ES-I3 (cell line): ENCODE measurements at regions not wholly inside any gene's neighbourhood (a gene's known extent, or its start where the extent isn't known, plus 50 kb on each side); places are given as distances from the start of the nearest gene placed in this dataset.

ENCODE experiments used
- H3K36me3 ChIP-seq: 2 replicates; pipeline ENCODE4 v1.6.1; 2013; ENCODE audit warnings: mild to moderate bottlenecking, low read length, control low read depth, moderate library complexity; ENCODE audit not compliant: insufficient read depth
- H3K4me1 ChIP-seq: 2 replicates; pipeline ENCODE4 v1.6.1; 2013; ENCODE audit warnings: mild to moderate bottlenecking, control low read depth, low read length; ENCODE audit not compliant: insufficient read depth
- H3K9ac ChIP-seq: 2 replicates; pipeline ENCODE4 v1.6.1; 2013; ENCODE audit warnings: low read depth, mild to moderate bottlenecking, low read length, moderate library complexity
- H3K9me3 ChIP-seq: 2 replicates; pipeline ENCODE4 v1.6.1; 2013; ENCODE audit warnings: mild to moderate bottlenecking, low read length, moderate library complexity; ENCODE audit not compliant: control insufficient read depth, insufficient read depth

- Histone ChIP-seq H3K9ac (no peak overlapping the region), H3K36me3 (no peaks in the 10 kb centered on the region), H3K4me1 (no peaks in the 10 kb centered on the region; the same call in 1 of the 2 replicates), H3K9me3 (no peaks in the 10 kb centered on the region)
Observed at GRCh38 chr10:131617113-131617858, 283.5 kb upstream of the PPP2R2D start.

- H3K9ac ChIP-seq: no peak overlapping the region
- no peaks in the 10 kb centered on the region; the same call in 1 of the 2 replicates for H3K4me1 ChIP-seq
- no peaks in the 10 kb centered on the region for H3K36me3 ChIP-seq
- H3K9me3 ChIP-seq: no peaks in the 10 kb centered on the region
Observed at GRCh38 chr10:131618587-131619267, 282.1 kb upstream of the PPP2R2D start.

GRCh38 chr10:131620314-131620713 lies 280.5 kb upstream of the PPP2R2D start:
- Histone ChIP-seq H3K36me3 (no peaks in the 10 kb centered on the region), H3K9ac (no peak overlapping the region), H3K4me1 (no peaks in the 10 kb centered on the region; the same call in 1 of the 2 replicates), H3K9me3 (no peaks in the 10 kb centered on the region)

GRCh38 chr10:131620904-131621303 lies 279.9 kb upstream of the PPP2R2D start:
- Histone ChIP-seq H3K36me3 (no peaks in the 10 kb centered on the region), H3K9ac (no peak overlapping the region), H3K4me1 (no peaks in the 10 kb centered on the region; the same call in 1 of the 2 replicates), H3K9me3 (no peaks in the 10 kb centered on the region)

GRCh38 chr10:131621784-131622624 lies 278.8 kb upstream of the PPP2R2D start:
- Histone ChIP-seq H3K36me3 (no peaks in the 10 kb centered on the region), H3K9me3 (no peaks in the 10 kb centered on the region), H3K9ac (no peak overlapping the region), H3K4me1 (no peaks in the 10 kb centered on the region; the same call in 1 of the 2 replicates)

- Histone ChIP-seq H3K9ac (no peak overlapping the region), H3K36me3 (no peaks in the 10 kb centered on the region), H3K9me3 (no peaks in the 10 kb centered on the region; the same call in 1 of the 2 replicates), H3K4me1 (no peaks in the 10 kb centered on the region; the same call in 1 of the 2 replicates)
Observed at GRCh38 chr10:131625041-131625440, 275.8 kb upstream of the PPP2R2D start.

- H3K9ac ChIP-seq: no peak overlapping the region
- no peaks in the 10 kb centered on the region; the same call in 1 of the 2 replicates for H3K4me1 ChIP-seq
- H3K36me3 ChIP-seq: no peaks in the 10 kb centered on the region
- H3K9me3 ChIP-seq: no peaks in the 10 kb centered on the region; the same call in 1 of the 2 replicates
Observed at GRCh38 chr10:131626274-131626673, 274.5 kb upstream of the PPP2R2D start.

GRCh38 chr10:131629026-131629770 lies 271.6 kb upstream of the PPP2R2D start:
- Histone ChIP-seq H3K36me3 (no peaks in the 10 kb centered on the region), H3K4me1 (no peaks in the 10 kb centered on the region), H3K9me3 (no peaks in the 10 kb centered on the region; the same call in 1 of the 2 replicates), H3K9ac (no peak overlapping the region)

- H3K4me1 ChIP-seq: no peaks in the 10 kb centered on the region
- no peak overlapping the region for H3K9ac ChIP-seq
- H3K36me3 ChIP-seq: no peaks in the 10 kb centered on the region
- H3K9me3 ChIP-seq: no peaks in the 10 kb centered on the region; the same call in 1 of the 2 replicates
Observed at GRCh38 chr10:131630772-131631258, 270.0 kb upstream of the PPP2R2D start.

- no peaks in the 10 kb centered on the region; the same call in 1 of the 2 replicates for H3K9me3 ChIP-seq
Observed at GRCh38 chr10:131631619-131632018, 269.2 kb upstream of the PPP2R2D start.

GRCh38 chr10:131635564-131636015 lies 265.2 kb upstream of the PPP2R2D start:
- Histone ChIP-seq H3K4me1 (no peaks in the 10 kb centered on the region), H3K9ac (no peak overlapping the region), H3K9me3 (peaks cover 3% of the 10 kb centered on the region; the same call in 1 of the 2 replicates), H3K36me3 (no peaks in the 10 kb centered on the region)

More at GRCh38 chr10:131631619-131632018, 269.2 kb upstream of the PPP2R2D start:
- no peak overlapping the region for H3K9ac ChIP-seq
- no peaks in the 10 kb centered on the region for H3K4me1 ChIP-seq
- H3K36me3 ChIP-seq: no peaks in the 10 kb centered on the region

GRCh38 chr10:131636116-131636515 lies 264.7 kb upstream of the PPP2R2D start:
- H3K4me1 ChIP-seq: no peaks in the 10 kb centered on the region
- H3K36me3 ChIP-seq: no peaks in the 10 kb centered on the region
- H3K9me3 ChIP-seq: peaks cover 3% of the 10 kb centered on the region; the same call in 1 of the 2 replicates
- H3K9ac ChIP-seq: no peak overlapping the region
